GM19455 (cell line): ENCODE measurements at regions not wholly inside any gene's neighbourhood (a gene's known extent, or its start where the extent isn't known, plus 50 kb on each side); places are given as distances from the start of the nearest gene placed in this dataset.

Experiments
- ATAC-seq: cut with Tn5 transposase; IDR thresholded peaks from one replicate; pipeline ENCODE4 v1.9.1; 2021; ENCODE audit not compliant: unreplicated experiment

DNA sequence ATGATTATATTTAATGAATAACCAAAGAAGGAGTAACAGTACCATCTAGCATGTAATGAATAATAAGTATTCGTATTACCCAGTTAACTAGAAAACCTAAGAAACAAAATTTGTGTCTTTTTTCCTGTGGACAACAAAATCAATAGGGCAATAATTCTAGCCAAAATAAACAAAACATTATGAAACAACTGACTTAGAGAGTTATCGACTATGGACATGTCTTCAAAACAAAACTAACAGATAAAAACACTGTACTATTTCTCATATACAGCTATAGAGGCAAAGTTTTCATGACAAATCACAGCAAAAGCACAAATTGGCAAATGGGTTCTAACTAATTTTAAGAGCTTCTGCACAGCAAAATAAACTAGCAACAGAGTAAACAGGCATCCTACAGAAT, 224.1 kb downstream of the ALX1 start:
- no peak for ATAC-seq

GRCh38 chr12:85504624-85505023, 224.6 kb downstream of the ALX1 start:
- no peak for ATAC-seq

DNA sequence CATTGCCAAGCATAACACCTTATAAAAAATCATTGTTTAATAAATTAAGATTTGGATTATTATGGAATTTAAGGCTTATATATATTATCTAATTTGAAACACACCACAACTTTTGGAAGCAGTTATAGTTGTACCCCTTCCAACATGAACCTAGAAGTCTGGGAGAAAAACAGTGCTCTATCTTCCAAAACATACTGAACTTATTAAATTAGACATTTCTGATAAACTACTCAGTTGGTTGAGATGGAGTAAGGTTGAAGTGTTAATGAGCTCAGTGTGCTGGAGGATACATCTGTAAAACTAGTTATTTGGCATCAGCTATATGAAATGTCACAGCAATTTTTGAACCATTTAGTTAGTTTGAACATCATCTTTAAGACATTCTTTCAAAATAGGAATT, 227.4 kb downstream of the ALX1 start:
- no peak for ATAC-seq

- ATAC-seq: peak; percentile 17
These were observed 229.2 kb downstream of the ALX1 start for GRCh38 chr12:85509081-85509856.

GRCh38 chr12:85509857-85510256, 229.8 kb downstream of the ALX1 start:
- ATAC-seq: peak; percentile 83

- ATAC-seq: no peak
These were observed 236.0 kb downstream of the ALX1 start for GRCh38 chr12:85516039-85516438.

DNA sequence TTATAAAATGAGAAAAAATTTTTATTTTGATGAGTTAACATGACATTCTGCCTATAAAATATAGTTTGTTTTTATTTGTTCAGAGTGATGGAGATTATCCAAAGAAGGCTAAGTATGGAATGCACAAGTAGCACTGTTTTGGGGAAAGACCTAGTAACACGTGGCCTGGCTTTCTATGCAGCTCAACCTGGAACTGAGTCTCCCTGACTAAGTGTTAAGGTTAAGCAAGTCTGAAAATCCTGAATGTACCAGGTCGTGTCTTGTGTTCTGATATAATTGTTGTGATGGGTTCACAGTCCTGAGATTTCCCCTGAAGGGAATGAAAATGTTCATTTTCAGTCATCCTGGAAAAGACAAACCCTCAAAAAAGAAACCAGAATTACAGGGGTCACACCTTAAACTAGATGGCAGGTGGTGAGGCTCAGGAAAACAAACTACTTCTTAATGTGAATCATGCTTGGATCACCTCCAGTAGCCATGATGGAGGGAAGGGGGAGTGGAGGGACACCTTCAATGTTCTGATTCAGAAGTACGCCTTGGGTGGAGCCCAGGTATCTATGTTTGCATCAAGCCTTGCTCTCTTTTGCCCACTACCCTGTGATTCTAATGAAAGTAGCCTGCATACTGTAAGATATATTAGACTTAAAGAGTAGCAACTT, 236.8 kb downstream of the ALX1 start:
- ATAC-seq: no peak

- no peak for ATAC-seq
These were observed 239.1 kb downstream of the ALX1 start for GRCh38 chr12:85519163-85519562.

DNA sequence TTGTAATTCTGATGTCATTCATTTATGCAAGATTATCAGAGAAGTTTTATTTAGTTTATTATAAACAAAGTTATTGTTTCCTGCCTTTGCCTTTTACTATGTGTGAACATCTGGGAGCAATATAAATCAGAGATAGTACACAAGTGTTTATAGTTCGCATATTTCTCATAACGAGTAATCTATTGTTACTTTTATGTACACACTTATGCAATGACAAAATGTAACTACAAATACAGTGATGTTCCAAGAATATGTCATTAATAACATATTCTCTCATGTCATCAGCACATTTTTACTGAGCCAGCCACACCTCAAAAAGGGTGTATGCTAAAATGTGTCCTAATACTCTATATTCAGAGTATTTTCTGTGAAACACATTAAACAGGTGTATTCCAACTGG, 243.2 kb downstream of the ALX1 start:
- ATAC-seq: no peak

- ATAC-seq: peak; percentile 81
These were observed 247.2 kb downstream of the ALX1 start for GRCh38 chr12:85527192-85527591.

- no peak for ATAC-seq
These were observed 249.9 kb downstream of the ALX1 start for GRCh38 chr12:85529896-85530295.

- ATAC-seq: no peak
These were observed 250.4 kb downstream of the ALX1 start for GRCh38 chr12:85530456-85530855.

DNA sequence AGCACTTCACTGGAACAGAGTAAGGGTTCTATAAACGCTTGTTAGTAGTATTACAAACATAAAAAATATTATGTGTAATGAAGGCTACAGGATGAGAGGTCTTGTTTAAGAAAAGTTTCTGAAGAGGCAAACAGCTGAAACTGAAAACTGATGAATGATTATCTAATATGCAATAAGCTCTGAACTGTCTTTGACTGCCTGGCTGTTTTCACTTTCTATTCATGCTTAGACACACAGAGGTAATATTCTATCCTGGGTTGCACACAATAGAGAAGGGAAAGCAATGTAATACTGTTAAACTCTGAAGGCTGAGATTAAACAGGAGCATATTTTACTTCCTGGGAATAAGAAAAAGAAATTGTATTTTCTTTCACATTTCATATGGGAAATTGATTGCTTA, 251.3 kb downstream of the ALX1 start:
- peak; percentile 68 for ATAC-seq

- ATAC-seq: no peak
These were observed 269.6 kb downstream of the ALX1 start for GRCh38 chr12:85549640-85550039.

- no peak for ATAC-seq
These were observed 270.9 kb downstream of the ALX1 start for GRCh38 chr12:85550924-85551323.

GRCh38 chr12:85552461-85552860, 272.4 kb downstream of the ALX1 start:
- ATAC-seq: no peak

GRCh38 chr12:85557850-85558249, 277.8 kb downstream of the ALX1 start:
- no peak for ATAC-seq

- no peak for ATAC-seq
These were observed 277.5 kb downstream of the RASSF9 start for GRCh38 chr12:85558684-85559083.

DNA sequence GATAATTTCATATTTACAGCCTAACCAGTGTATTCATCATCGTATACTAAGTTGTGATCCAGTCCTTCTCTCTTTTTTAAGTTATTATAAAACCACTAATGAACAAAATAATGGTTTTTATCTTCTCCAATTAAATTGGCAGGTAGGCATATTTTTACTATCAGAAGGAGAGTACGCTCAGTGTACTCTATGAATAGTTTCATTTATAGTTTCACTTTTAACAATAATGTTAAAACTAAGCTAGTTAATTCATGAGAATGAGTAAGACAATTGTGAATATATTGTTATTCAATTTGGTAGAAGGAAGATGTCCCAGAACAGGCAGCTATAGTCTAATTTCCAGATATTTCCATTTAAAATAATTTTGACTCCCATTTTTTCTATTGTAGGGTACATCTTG, 277.1 kb downstream of the RASSF9 start:
- ATAC-seq: no peak

DNA sequence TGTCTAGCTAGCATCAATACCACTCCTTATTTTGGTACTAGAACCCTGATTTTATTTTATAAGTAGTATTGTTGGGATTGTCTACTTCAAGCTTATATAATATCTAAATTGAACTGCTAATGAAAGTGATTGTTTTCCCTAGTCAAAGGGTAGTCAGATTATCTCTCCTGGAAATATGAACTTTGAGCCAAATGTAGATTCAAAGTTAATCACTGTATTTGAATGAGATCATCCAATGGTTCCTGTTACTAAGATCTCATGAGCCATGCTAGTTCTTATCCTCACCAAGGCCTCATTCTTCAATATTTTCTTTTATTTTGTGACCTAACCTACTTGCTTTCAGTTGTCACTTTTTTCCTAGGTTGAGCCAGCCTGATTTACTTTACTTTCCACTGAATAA, 276.7 kb downstream of the RASSF9 start:
- ATAC-seq: no peak

DNA sequence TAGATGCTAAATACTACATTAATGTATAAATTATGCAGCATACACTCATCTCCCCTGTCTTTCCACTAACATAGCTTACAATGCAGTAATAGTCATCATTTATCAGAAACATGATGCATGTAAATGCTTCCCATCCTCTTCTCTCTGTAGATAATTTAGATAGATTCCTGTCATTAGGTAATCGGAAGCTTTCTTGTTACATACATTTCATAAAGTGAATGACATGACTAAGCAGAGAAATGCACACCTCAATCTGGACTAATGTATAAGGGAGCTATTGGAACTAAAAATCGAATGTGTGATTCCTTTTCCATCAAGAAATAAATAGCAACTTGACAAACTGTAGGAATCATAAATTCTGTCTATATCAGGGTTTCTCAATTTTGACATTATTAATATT, 273.4 kb downstream of the RASSF9 start:
- ATAC-seq: no peak

DNA sequence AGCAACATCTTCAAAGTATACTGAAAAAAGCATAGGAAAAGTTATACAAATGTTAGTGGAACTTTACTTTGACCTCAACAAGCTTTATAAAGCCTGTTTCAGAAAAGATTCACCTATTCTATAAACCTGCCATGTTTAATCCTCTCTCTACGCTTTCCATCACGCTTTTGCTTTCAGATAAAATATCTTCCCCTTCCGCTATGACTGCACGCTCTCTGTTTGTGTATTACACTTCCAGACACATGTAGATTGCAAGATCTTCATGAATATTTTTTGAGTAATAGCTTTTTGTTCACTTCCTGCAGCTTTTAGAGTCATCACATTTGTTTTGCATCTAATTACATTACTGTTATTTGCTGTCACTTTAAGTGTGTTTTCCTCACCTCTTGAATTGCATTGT, 271.4 kb downstream of the RASSF9 start:
- no peak for ATAC-seq
